ENCODE measurements at regions not wholly inside any gene's neighbourhood (a gene's known extent, or its start where the extent isn't known, plus 50 kb on each side); places are given as distances from the start of the nearest gene placed in this dataset.

GRCh38 chr1:214178102-214178501 is 102.9 kb upstream of the SMYD2 start:
- no peak for TF ChIP-seq CTCF (IDR thresholded peaks at IDR 0.05)
- intact Hi-C loops (cut with micrococcal nuclease), result no loop called here
- POLR2A ChIA-PET, result no interaction called here
- H3K27me3 Mint-ChIP-seq, result peaks cover 14% of the 10 kb centered on the region
- no peaks in the 10 kb centered on the region for H3K9me3 Mint-ChIP-seq
- H3K4me3 Mint-ChIP-seq, result no peak overlapping the region
- H3K4me1 Mint-ChIP-seq, result no peaks in the 10 kb centered on the region
- DNase-seq, result no peak
- CTCF ChIA-PET, result no interaction called here
- ATAC-seq (ENCODE audit: low read depth), result no peak
- H3K27ac Mint-ChIP-seq, result no peak overlapping the region
- no peaks in the 10 kb centered on the region for H3K36me3 Mint-ChIP-seq (ENCODE audit: low read depth)

DNA sequence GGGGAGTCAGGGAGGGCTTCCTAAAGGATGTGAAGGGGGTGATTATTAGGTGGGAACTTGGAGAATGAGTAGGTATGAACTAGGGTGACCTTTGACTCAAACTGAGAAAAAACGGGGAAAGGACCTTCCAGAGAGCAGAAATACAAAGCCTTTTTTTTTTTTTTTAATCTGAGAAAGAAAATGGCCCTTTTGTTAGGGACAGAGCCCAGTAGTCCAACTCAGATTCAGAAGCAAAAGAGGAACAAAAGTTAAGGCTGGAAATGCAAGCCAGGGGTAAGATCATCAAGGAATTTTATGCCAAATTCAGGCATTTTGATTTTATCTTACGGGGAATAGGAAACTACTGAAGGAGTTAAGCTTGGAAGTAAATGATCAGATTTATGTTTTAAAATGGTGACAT is 96.0 kb upstream of the SMYD2 start:
- DNase-seq (no peak), ATAC-seq (ENCODE audit: low read depth) (no peak)
- peaks cover 41% of the 10 kb centered on the region for H3K27me3 Mint-ChIP-seq
- no peaks in the 10 kb centered on the region for H3K9me3 Mint-ChIP-seq
- ChIA-PET POLR2A (interaction anchor here (0.7 kb wide), 1 partner anchor 1053 kb away, joined by 5 read pairs; no protein-coding TSS in a partner anchor), CTCF (no interaction called here)
- TF ChIP-seq CTCF (IDR thresholded peaks at IDR 0.05), result no peak
- H3K36me3 Mint-ChIP-seq (ENCODE audit: low read depth), result no peaks in the 10 kb centered on the region
- no peak overlapping the region for H3K4me3 Mint-ChIP-seq
- H3K4me1 Mint-ChIP-seq, result peaks cover 2% of the 10 kb centered on the region
- no peak overlapping the region for H3K27ac Mint-ChIP-seq
- intact Hi-C loops (cut with micrococcal nuclease), result no loop called here

DNA sequence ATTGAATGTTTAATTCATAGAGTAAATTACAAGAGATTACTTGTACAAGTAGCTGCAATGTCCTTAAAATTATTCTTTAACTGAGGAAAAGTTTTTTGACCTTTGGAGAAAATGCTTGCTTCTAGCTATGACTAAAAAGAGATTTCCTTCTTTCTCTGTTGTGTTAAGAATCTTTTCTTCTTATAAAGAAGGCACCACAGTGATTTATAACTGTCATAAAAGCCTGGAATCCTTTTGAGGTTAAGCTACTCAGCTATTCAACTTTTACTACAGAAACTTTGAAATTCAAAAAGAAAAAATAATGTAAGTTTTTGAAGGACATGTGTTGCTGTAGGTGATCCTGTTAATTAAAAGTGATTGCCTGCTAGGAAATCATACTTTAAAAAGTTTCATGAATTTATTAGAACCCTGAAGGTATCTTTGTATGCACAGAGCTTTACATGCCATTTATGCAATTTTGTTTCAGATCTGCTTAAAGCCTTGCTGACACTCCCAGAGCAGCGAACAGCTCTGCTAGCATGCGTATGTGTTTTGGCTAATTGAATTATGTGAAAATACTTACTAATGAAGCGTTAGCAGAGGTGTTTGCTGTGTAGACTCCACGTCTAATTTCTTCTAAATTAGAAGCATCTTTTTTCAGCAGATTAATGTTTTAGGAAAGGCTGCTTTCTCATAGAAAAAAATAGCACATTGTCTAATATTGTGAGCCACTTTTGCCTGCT is 94.7 kb upstream of the SMYD2 start:
- H3K36me3 Mint-ChIP-seq (ENCODE audit: low read depth), result no peaks in the 10 kb centered on the region
- intact Hi-C loops (cut with micrococcal nuclease), result no loop called here

DNA sequence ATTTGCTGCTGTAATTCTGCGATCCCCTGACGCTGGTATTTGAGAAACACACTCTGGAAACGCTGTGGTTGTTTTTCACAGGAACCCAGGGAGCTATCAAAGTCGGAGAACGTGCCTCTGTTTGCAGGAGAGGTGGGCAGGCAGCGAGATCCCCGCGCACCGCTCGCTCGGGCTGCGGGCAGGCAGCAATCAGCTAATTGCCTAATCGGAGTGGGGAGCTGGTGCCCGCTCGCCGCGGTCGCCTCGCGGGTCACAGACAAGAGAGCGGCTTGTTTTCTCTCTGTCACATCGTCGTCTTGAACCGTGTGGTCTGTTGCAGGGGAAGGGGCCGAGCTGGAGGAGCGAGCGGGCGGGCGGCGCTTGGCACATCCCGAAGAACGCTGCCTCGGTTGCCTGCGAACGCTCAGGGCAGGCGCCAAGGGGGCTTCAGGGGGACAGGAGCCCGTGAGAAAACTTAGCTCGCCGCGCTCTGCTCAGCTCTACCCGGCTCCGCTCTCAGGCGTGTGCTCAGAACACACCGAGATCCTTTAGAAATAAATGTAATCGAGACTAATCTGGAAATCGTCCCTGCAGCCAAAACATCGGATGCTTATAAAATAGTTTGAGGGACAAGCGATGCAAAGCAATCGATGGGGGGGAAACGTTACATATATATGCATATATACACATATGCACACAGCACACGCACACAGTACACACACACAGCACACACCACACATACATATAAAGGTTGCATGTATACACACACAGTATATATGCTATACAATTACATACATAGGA is 93.6 kb upstream of the SMYD2 start:
- H3K36me3 Mint-ChIP-seq (ENCODE audit: low read depth), result no peaks in the 10 kb centered on the region
- H3K4me1 Mint-ChIP-seq, result peaks cover 2% of the 10 kb centered on the region
- H3K9me3 Mint-ChIP-seq, result no peaks in the 10 kb centered on the region
- ChIA-PET POLR2A (no interaction called here), CTCF (no interaction called here)
- H3K27ac Mint-ChIP-seq, result no peak overlapping the region
- intact Hi-C loops (cut with micrococcal nuclease), result no loop called here
- H3K27me3 Mint-ChIP-seq, result peaks cover 50% of the 10 kb centered on the region
- DNase-seq, result no peak
- TF ChIP-seq CTCF (IDR thresholded peaks at IDR 0.05), result no peak
- no peak overlapping the region for H3K4me3 Mint-ChIP-seq
- no peak for ATAC-seq (ENCODE audit: low read depth)

More for the DNA sequence above, 94.7 kb upstream of the SMYD2 start:
- Mint-ChIP-seq H3K27me3 (peaks cover 50% of the 10 kb centered on the region), H3K9me3 (no peaks in the 10 kb centered on the region), H3K4me1 (peaks cover 2% of the 10 kb centered on the region), H3K4me3 (no peak overlapping the region), H3K27ac (no peak overlapping the region)
- ATAC-seq (ENCODE audit: low read depth) (no peak), DNase-seq (no peak)
- ChIA-PET CTCF (no interaction called here), POLR2A (no interaction called here)
- no peak for TF ChIP-seq CTCF (IDR thresholded peaks at IDR 0.05)

DNA sequence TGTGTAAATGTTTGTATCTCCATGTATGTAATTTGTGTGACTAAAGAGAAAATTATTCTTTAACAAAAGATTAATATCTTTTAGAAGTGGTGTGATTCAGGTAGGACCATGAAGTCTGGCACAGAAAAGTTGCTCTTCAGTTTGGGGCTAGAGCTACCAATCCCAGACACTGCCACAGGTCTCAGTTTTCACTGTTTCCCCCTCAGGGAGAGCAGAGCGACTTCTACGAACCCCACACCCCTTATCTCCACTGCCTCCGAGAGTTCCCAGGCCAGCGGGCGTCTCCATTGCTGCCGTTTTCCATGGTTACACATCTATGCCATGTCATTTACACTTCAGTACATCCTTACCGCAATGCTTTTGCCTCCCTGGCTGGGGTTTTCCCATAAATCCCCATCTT is 93.0 kb upstream of the SMYD2 start:
- H3K4me1 Mint-ChIP-seq, result peaks cover 2% of the 10 kb centered on the region
- no peaks in the 10 kb centered on the region for H3K36me3 Mint-ChIP-seq (ENCODE audit: low read depth)
- no peak for DNase-seq
- ATAC-seq (ENCODE audit: low read depth), result no peak
- ChIA-PET POLR2A (no interaction called here), CTCF (no interaction called here)
- peaks cover 48% of the 10 kb centered on the region for H3K27me3 Mint-ChIP-seq
- intact Hi-C loops (cut with micrococcal nuclease), result no loop called here
- no peak overlapping the region for H3K27ac Mint-ChIP-seq
- TF ChIP-seq CTCF (IDR thresholded peaks at IDR 0.05), result no peak
- H3K4me3 Mint-ChIP-seq, result no peak overlapping the region
- no peaks in the 10 kb centered on the region for H3K9me3 Mint-ChIP-seq
